ENCODE measurements at regions not wholly inside any gene's neighbourhood (a gene's known extent, or its start where the extent isn't known, plus 50 kb on each side); places are given as distances from the start of the nearest gene placed in this dataset.

GRCh38 chr5:173801006-173801405 is 87.1 kb upstream of the CPEB4 start:
- H3K4me3 ChIP-seq, result no peak overlapping the region
- peaks cover 0 to 7% of the 10 kb centered on the region in 2 donors for H3K4me1 ChIP-seq
- H3K27me3 ChIP-seq, result no peaks in the 10 kb centered on the region
- H3K27ac ChIP-seq, result no peak overlapping the region
- TF ChIP-seq CTCF (IDR thresholded peaks at IDR 0.05), result no peak
- DNase-seq (ENCODE audit: low spot score), result no peak
- no peaks in the 10 kb centered on the region for H3K9me3 ChIP-seq
- H3K36me3 ChIP-seq, result no peaks in the 10 kb centered on the region

GRCh38 chr5:173802670-173803165 is 85.4 kb upstream of the CPEB4 start:
- H3K36me3 ChIP-seq, result no peaks in the 10 kb centered on the region
- no peak overlapping the region for H3K4me3 ChIP-seq
- peaks cover 0 to 7% of the 10 kb centered on the region in 2 donors for H3K4me1 ChIP-seq
- no peaks in the 10 kb centered on the region for H3K27me3 ChIP-seq
- no peak overlapping the region for H3K27ac ChIP-seq
- no peak for TF ChIP-seq CTCF (IDR thresholded peaks at IDR 0.05)
- no peaks in the 10 kb centered on the region for H3K9me3 ChIP-seq
- DNase-seq (ENCODE audit: low spot score), result peak; percentile 66

- no peak for TF ChIP-seq CTCF (IDR thresholded peaks at IDR 0.05)
- H3K27me3 ChIP-seq, result no peaks in the 10 kb centered on the region
- H3K4me1 ChIP-seq, result no peaks in the 10 kb centered on the region
- H3K27ac ChIP-seq, result no peak overlapping the region
- no peak for DNase-seq (ENCODE audit: low spot score)
- H3K9me3 ChIP-seq, result no peaks in the 10 kb centered on the region
- H3K36me3 ChIP-seq, result no peaks in the 10 kb centered on the region
- H3K4me3 ChIP-seq, result no peak overlapping the region
Measured at GRCh38 chr5:173804579-173804978, 83.6 kb upstream of the CPEB4 start.

GRCh38 chr5:173806270-173807035 is 81.7 kb upstream of the CPEB4 start:
- H3K4me1 ChIP-seq, result no peaks in the 10 kb centered on the region
- TF ChIP-seq CTCF (IDR thresholded peaks at IDR 0.05), result no peak
- no peak overlapping the region for H3K27ac ChIP-seq
- no peak overlapping the region for H3K4me3 ChIP-seq
- no peaks in the 10 kb centered on the region for H3K27me3 ChIP-seq
- H3K9me3 ChIP-seq, result no peaks in the 10 kb centered on the region
- H3K36me3 ChIP-seq, result no peaks in the 10 kb centered on the region
- DNase-seq (ENCODE audit: low spot score), result no peak

- Histone ChIP-seq H3K4me3 (no peak overlapping the region), H3K36me3 (no peaks in the 10 kb centered on the region), H3K27me3 (no peaks in the 10 kb centered on the region), H3K9me3 (no peaks in the 10 kb centered on the region), H3K4me1 (no peaks in the 10 kb centered on the region), H3K27ac (no peak overlapping the region)
- no peak for TF ChIP-seq CTCF (IDR thresholded peaks at IDR 0.05)
- DNase-seq (ENCODE audit: low spot score), result no peak
Measured at GRCh38 chr5:173807181-173807655, 80.9 kb upstream of the CPEB4 start.

All from right atrium auricular region (tissue), 2 donors.